ENCODE measurements at regions not wholly inside any gene's neighbourhood (a gene's known extent, or its start where the extent isn't known, plus 50 kb on each side); places are given as distances from the start of the nearest gene placed in this dataset.

- TF ChIP-seq HCFC1 (IDR thresholded peaks at IDR 0.05; ENCODE audit: low read depth, low read length) (no peak), FOXA1 (IDR thresholded peaks at IDR 0.05; ENCODE audit: borderline replicate concordance) (no peak), HES1 (IDR thresholded peaks at IDR 0.05; ENCODE audit: low read depth) (no peak)
Measured at GRCh38 chr12:82040987-82041743, 282.0 kb upstream of the PPFIA2 start (continued).

DNA sequence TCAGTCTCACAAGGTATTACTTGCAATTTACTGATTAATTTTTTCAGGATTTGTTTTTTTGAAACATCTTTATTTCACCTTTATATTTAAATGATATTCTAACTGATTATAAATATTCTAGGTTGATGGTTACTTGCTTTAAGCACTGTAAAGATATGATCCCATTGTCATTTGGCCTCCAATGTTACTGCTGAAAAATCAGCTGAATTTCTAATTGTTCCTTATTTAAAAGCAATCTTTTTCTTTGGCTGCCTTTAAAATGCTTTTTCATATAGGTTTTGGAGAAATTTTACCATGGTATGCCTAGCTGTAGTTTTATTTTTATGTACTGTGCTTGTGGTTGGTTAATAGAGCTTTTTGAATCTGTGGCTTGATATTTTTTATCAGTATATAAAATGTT, 275.6 kb upstream of the PPFIA2 start:
- DNase-seq (ENCODE audit: extremely low read depth in 1 of 4, low spot score in 3 of 4): no peak
- Histone ChIP-seq H3K4me2 (ENCODE audit: insufficient read depth, low read length) (no peak overlapping the region), H3K9ac (ENCODE audit: insufficient read depth in 1 of 2, low read depth in 2 of 2, low read length in 2 of 2) (no peak overlapping the region), H3K4me1 (replicated peaks in 1 of 2; ENCODE audit: control insufficient read depth in 2 of 2, insufficient read depth in 2 of 2, low read length in 2 of 2) (no peaks in the 10 kb centered on the region), H3K27ac (ENCODE audit: extremely low read depth, low read depth, low read length) (no peak overlapping the region), H3K27me3 (ENCODE audit: control insufficient read depth in 2 of 2, insufficient read depth in 2 of 2, low read length in 2 of 2) (no peaks in the 10 kb centered on the region), H2AFZ (ENCODE audit: low read depth, low read length) (no peak overlapping the region), H3K79me2 (ENCODE audit: control insufficient read depth, insufficient read depth, low read length) (no peaks in the 10 kb centered on the region), H3K36me3 (ENCODE audit: control insufficient read depth, insufficient read depth, low read length) (no peaks in the 10 kb centered on the region), H3K9me3 (replicated peaks; ENCODE audit: control insufficient read depth, insufficient read depth, low read depth, low read length) (no peaks in the 10 kb centered on the region), H3K4me3 (no peak overlapping the region), H3K9me1 (ENCODE audit: control insufficient read depth, insufficient read depth, low read length) (no peaks in the 10 kb centered on the region), H4K20me1 (replicated peaks; ENCODE audit: control insufficient read depth, insufficient read depth, low read length) (no peaks in the 10 kb centered on the region)
- POLR2A ChIA-PET: no interaction called here
- no peak for ATAC-seq
- CTCF ChIA-PET (ENCODE audit: low intra/inter-chr PET ratio): no interaction called here
- no peak for FAIRE-seq
- no TSS peak for BruUV-seq (replicated peaks)
- intact Hi-C loops (cut with micrococcal nuclease): no loop called here
- in situ Hi-C loops (cut with MboI): no loop called here
- no peak for TF ChIP-seq TCF3 (CRISPR knock-in tag; IDR thresholded peaks at IDR 0.05)
- TF ChIP-seq BCL6 (CRISPR knock-in tag; IDR thresholded peaks at IDR 0.05): no peak
- TF ChIP-seq ZFP36 (IDR thresholded peaks at IDR 0.05; ENCODE audit: low read depth, low read length, partially characterized antibody): no peak
- TF ChIP-seq, protein P1, sequence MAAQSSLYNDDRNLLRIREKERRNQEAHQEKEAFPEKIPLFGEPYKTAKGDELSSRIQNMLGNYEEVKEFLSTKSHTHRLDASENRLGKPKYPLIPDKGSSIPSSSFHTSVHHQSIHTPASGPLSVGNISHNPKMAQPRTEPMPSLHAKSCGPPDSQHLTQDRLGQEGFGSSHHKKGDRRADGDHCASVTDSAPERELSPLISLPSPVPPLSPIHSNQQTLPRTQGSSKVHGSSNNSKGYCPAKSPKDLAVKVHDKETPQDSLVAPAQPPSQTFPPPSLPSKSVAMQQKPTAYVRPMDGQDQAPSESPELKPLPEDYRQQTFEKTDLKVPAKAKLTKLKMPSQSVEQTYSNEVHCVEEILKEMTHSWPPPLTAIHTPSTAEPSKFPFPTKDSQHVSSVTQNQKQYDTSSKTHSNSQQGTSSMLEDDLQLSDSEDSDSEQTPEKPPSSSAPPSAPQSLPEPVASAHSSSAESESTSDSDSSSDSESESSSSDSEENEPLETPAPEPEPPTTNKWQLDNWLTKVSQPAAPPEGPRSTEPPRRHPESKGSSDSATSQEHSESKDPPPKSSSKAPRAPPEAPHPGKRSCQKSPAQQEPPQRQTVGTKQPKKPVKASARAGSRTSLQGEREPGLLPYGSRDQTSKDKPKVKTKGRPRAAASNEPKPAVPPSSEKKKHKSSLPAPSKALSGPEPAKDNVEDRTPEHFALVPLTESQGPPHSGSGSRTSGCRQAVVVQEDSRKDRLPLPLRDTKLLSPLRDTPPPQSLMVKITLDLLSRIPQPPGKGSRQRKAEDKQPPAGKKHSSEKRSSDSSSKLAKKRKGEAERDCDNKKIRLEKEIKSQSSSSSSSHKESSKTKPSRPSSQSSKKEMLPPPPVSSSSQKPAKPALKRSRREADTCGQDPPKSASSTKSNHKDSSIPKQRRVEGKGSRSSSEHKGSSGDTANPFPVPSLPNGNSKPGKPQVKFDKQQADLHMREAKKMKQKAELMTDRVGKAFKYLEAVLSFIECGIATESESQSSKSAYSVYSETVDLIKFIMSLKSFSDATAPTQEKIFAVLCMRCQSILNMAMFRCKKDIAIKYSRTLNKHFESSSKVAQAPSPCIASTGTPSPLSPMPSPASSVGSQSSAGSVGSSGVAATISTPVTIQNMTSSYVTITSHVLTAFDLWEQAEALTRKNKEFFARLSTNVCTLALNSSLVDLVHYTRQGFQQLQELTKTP (IDR thresholded peaks at IDR 0.05; ENCODE audit: low read depth in 1 of 2, partially characterized antibody in 2 of 2): no peak
- TF ChIP-seq POLR2H (tag; IDR thresholded peaks at IDR 0.05; ENCODE audit: low read depth): no peak
- TF ChIP-seq ZNF696 (CRISPR knock-in tag; conservative IDR thresholded peaks at IDR 0.05): no peak
- TF ChIP-seq, protein P2, sequence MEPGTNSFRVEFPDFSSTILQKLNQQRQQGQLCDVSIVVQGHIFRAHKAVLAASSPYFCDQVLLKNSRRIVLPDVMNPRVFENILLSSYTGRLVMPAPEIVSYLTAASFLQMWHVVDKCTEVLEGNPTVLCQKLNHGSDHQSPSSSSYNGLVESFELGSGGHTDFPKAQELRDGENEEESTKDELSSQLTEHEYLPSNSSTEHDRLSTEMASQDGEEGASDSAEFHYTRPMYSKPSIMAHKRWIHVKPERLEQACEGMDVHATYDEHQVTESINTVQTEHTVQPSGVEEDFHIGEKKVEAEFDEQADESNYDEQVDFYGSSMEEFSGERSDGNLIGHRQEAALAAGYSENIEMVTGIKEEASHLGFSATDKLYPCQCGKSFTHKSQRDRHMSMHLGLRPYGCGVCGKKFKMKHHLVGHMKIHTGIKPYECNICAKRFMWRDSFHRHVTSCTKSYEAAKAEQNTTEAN (CRISPR knock-in tag; IDR thresholded peaks at IDR 0.05): no peak
- no peak for TF ChIP-seq TBP (optimal IDR thresholded peaks at IDR 0.05; ENCODE audit: low read depth, low read length)
- no peak for TF ChIP-seq BRF1 (IDR thresholded peaks at IDR 0.05; ENCODE audit: borderline replicate concordance, extremely low read depth, insufficient read length)
- TF ChIP-seq XRCC5 (IDR thresholded peaks at IDR 0.05; ENCODE audit: low read depth, low read length): no peak
- TF ChIP-seq TARDBP (IDR thresholded peaks at IDR 0.05): no peak
- TF ChIP-seq PHF21A (IDR thresholded peaks at IDR 0.05; ENCODE audit: borderline replicate concordance, low read depth): no peak

Data from K562 (cell line).